SK-N-SH (cell line): ENCODE measurements at regions not wholly inside any gene's neighbourhood (a gene's known extent, or its start where the extent isn't known, plus 50 kb on each side); places are given as distances from the start of the nearest gene placed in this dataset.

Experiments
- CTCF ChIA-PET: fragments of 300-600, 350-600 bp; formaldehyde crosslinking; extraction: SDS; loops from one replicate; lab custom pipeline; 2021; lab: Yijun Ruan, JAX
- POLR2A ChIA-PET: fragments of 350-600 bp; sonication (Branson Sonifier 250); formaldehyde crosslinking; extraction: SDS; loops from one replicate; lab custom pipeline; 2020; ENCODE audit warnings: antibody characterized with exemption, inconsistent platforms; lab: Yijun Ruan, JAX
- DNase-seq: peaks from one replicate; pipeline ENCODE4 v3.0.0; 2012
- H2AFZ ChIP-seq: fragments of 200-600 bp; sonication (generic); 2 replicates; pipeline ENCODE4 v1.8.1; 2016; ENCODE audit warnings: antibody characterized with exemption, mild to moderate bottlenecking, low read depth
- H3F3A ChIP-seq: fragments of 200-600 bp; sonication (generic); replicated peaks from 2 replicates; pipeline ENCODE3; 2016; ENCODE audit warnings: antibody characterized with exemption, mild to moderate bottlenecking; ENCODE audit not compliant: insufficient read depth
- H3K27ac ChIP-seq, 2 experiments: fragments of 200-500 bp in 1 of 2; fragments of 200-600 bp in 1 of 2; sonication (Bioruptor generic) in 1 of 2; sonication (generic), shearing (Covaris generic) in 1 of 2; 2 replicates each; pipeline versions ENCODE4 v1.5.1 to v1.6.1; 2014 to 2016; ENCODE audit warnings: low read depth in 2 of 2, inconsistent platforms in 1 of 2, low read length in 1 of 2, mild to moderate bottlenecking in 1 of 2, mixed read lengths in 1 of 2
- H3K27me3 ChIP-seq: fragments of 200-600 bp; sonication (generic), shearing (Covaris generic); 2 replicates; pipeline ENCODE4 v1.6.1; 2016; ENCODE audit warnings: mixed run types; ENCODE audit not compliant: insufficient read depth
- H3K36me3 ChIP-seq, 2 experiments: fragments of 200-500 bp in 1 of 2; fragments of 200-600 bp in 1 of 2; sonication (Bioruptor generic) in 1 of 2; sonication (generic) in 1 of 2; replicated peaks in 1 of 2; 2 replicates each; pipeline versions ENCODE3 to v1.5.1; 2014 to 2016; ENCODE audit warnings: low read length in 1 of 2, mild to moderate bottlenecking in 1 of 2; ENCODE audit not compliant: insufficient read depth in 2 of 2, control insufficient read depth in 1 of 2
- H3K4me1 ChIP-seq, 2 experiments: fragments of 200-500 bp in 1 of 2; fragments of 200-600 bp in 1 of 2; sonication (Bioruptor generic) in 1 of 2; sonication (generic), shearing (Covaris generic) in 1 of 2; 2 replicates each; pipeline versions ENCODE4 v1.5.1 to v1.6.1; 2014 to 2016; ENCODE audit warnings: low read depth in 1 of 2, low read length in 1 of 2, mixed run types in 1 of 2; ENCODE audit not compliant: insufficient read depth in 2 of 2, control insufficient read depth in 1 of 2
- H3K4me2 ChIP-seq: fragments of 200-600 bp; sonication (generic), shearing (Covaris generic); 2 replicates; pipeline ENCODE4 v1.6.1; 2017; ENCODE audit warnings: mixed run types
- H3K4me3 ChIP-seq, 2 experiments: fragments of 200-500 bp in 1 of 2; fragments of 200-600 bp in 1 of 2; sonication (Bioruptor generic) in 1 of 2; sonication (generic), shearing (Covaris generic) in 1 of 2; 2 replicates each; pipeline versions ENCODE4 v1.5.1 to v1.8.1; 2014 to 2016; ENCODE audit warnings: low read depth in 2 of 2, inconsistent platforms in 1 of 2, low read length in 1 of 2, mild to moderate bottlenecking in 1 of 2, mixed read lengths in 1 of 2, moderate library complexity in 1 of 2
- H3K79me2 ChIP-seq: fragments of 200-600 bp; sonication (generic); 2 replicates; pipeline ENCODE4 v1.8.1; 2017; ENCODE audit warnings: mild to moderate bottlenecking; ENCODE audit not compliant: insufficient read depth
- H3K9ac ChIP-seq: fragments of 200-600 bp; sonication (generic); 2 replicates; pipeline ENCODE4 v1.6.1; 2017; ENCODE audit warnings: mixed run types
- H3K9me2 ChIP-seq: fragments of 200-600 bp; sonication (generic); 2 replicates; pipeline ENCODE4 v1.6.1; 2017; ENCODE audit warnings: mixed run types
- H3K9me3 ChIP-seq: fragments of 200-600 bp; sonication (generic); 2 replicates; pipeline ENCODE4 v1.6.1; 2017; ENCODE audit warnings: mixed run types, mild to moderate bottlenecking, moderate library complexity
- H4K20me1 ChIP-seq: fragments of 200-600 bp; sonication (generic); 2 replicates; pipeline ENCODE4 v1.6.1; 2017; ENCODE audit warnings: mild to moderate bottlenecking, mixed run types; ENCODE audit not compliant: insufficient read depth
- ELF1 ChIP-seq: IDR thresholded peaks from 2 replicates; pipeline ENCODE4 v1.4.0; 2012
- EP300 ChIP-seq, 2 experiments: IDR thresholded peaks; 2 replicates each; pipeline versions ENCODE4 v1.4.0 to v1.6.1; 2012; ENCODE audit warnings: borderline replicate concordance in 1 of 2, low read depth in 1 of 2, low read length in 1 of 2
- FOSL2 ChIP-seq: IDR thresholded peaks from 2 replicates; pipeline ENCODE4 v1.4.0; 2012; ENCODE audit warnings: low read depth, mild to moderate bottlenecking, moderate library complexity, borderline replicate concordance
- FOXJ3 ChIP-seq: sonication (generic); formaldehyde crosslinking; IDR thresholded peaks from 2 replicates; pipeline ENCODE4 v1.5.1; 2020; ENCODE audit warnings: mild to moderate bottlenecking, missing genetic modification reagents
- FOXM1 ChIP-seq: IDR thresholded peaks from 2 replicates; pipeline ENCODE4 v1.4.0; 2012; ENCODE audit warnings: low read depth, mild to moderate bottlenecking
- MEF2A ChIP-seq: IDR thresholded peaks from 2 replicates; pipeline ENCODE4 v1.4.0; 2012; ENCODE audit warnings: low read depth, borderline replicate concordance
- NFIC ChIP-seq: IDR thresholded peaks from 2 replicates; pipeline ENCODE4 v1.4.0; 2012; ENCODE audit warnings: borderline replicate concordance
- NRF1 ChIP-seq: IDR thresholded peaks from 2 replicates; pipeline ENCODE4 v1.6.1; 2012; ENCODE audit warnings: low read depth, mild to moderate bottlenecking, low read length
- PBX3 ChIP-seq: IDR thresholded peaks from 2 replicates; pipeline ENCODE4; 2012
- POLR2AphosphoS5 ChIP-seq: IDR thresholded peaks from 2 replicates; pipeline ENCODE4 v1.6.1; 2012; ENCODE audit warnings: low read depth, low read length
- REST ChIP-seq: IDR thresholded peaks from 2 replicates; pipeline ENCODE4 v1.6.1; 2012; ENCODE audit warnings: mild to moderate bottlenecking, low read depth, low read length, moderate library complexity
- RXRA ChIP-seq: IDR thresholded peaks from 2 replicates; pipeline ENCODE4 v1.4.0; 2012; ENCODE audit warnings: low read depth, mild to moderate bottlenecking, borderline replicate concordance
- SIN3A ChIP-seq: IDR thresholded peaks from 2 replicates; pipeline ENCODE4 v1.6.1; 2012; ENCODE audit warnings: low read depth, mild to moderate bottlenecking, low read length, moderate library complexity, borderline replicate concordance
- SMC3 ChIP-seq: IDR thresholded peaks from 2 replicates; pipeline ENCODE4 v1.6.1; 2012; ENCODE audit warnings: low read depth, low read length, improper control_type of control experiment
- TAF1 ChIP-seq: IDR thresholded peaks from 2 replicates; pipeline ENCODE4 v1.6.1; 2012; ENCODE audit warnings: low read depth, mild to moderate bottlenecking, low read length, moderate library complexity, borderline replicate concordance
- TEAD4 ChIP-seq: IDR thresholded peaks from 2 replicates; pipeline ENCODE4 v1.4.0; 2012; ENCODE audit warnings: mild to moderate bottlenecking, borderline replicate concordance; ENCODE audit not compliant: insufficient read depth
- USF1 ChIP-seq: IDR thresholded peaks from 2 replicates; pipeline ENCODE4 v1.4.0; 2012; ENCODE audit warnings: low read depth, borderline replicate concordance
- USF2 ChIP-seq: fragments of 150-350 bp; IDR thresholded peaks from 2 replicates; pipeline ENCODE4 v1.6.1; 2017; ENCODE audit warnings: antibody characterized with exemption, low read length, low read depth, borderline replicate concordance
- WGBS: methylation state at CpG from one replicate; pipeline ENCODE4 v1.1.6; 2017; ENCODE audit warnings: low lambda C conversion rate; 5-methylcytosine and 5-hydroxymethylcytosine counted together

GRCh38 chr6:33952016-33952415, 148.2 kb upstream of the MLN start (continued):
- TF ChIP-seq REST: no peak
- TF ChIP-seq TEAD4: no peak
- TF ChIP-seq EP300 (IDR thresholded peaks at IDR 0.05; ENCODE audit: borderline replicate concordance in 1 of 2, low read depth in 1 of 2, low read length in 1 of 2): no peak

GRCh38 chr6:33950891-33951889, 147.4 kb upstream of the MLN start:
- TF ChIP-seq USF2 (no peak), FOXM1 (no peak), FOSL2 (no peak), USF1 (no peak), MEF2A (no peak), FOXJ3 (CRISPR knock-in tag) (no peak), SIN3A (no peak), NFIC (no peak), NRF1 (no peak), POLR2AphosphoS5 (no peak), EP300 (IDR thresholded peaks at IDR 0.05; ENCODE audit: borderline replicate concordance in 1 of 2, low read depth in 1 of 2, low read length in 1 of 2) (no peak), ELF1 (no peak), SMC3 (no peak), TAF1 (no peak), RXRA (no peak), PBX3 (no peak)
- ChIA-PET CTCF (interaction anchor here (0.8 to 1.2 kb wide), 2 partner anchors 9 to 207 kb away, joined by 3 to 4 read pairs; no protein-coding TSS in a partner anchor), POLR2A (no interaction called here)
- Histone ChIP-seq H3F3A (no peaks in the 10 kb centered on the region), H4K20me1 (no peaks in the 10 kb centered on the region), H3K27me3 (peaks cover 20% of the 10 kb centered on the region; the same call in 1 of the 2 replicates), H3K4me1 (no peaks in the 10 kb centered on the region; a peak in 1 of 4 replicates), H3K4me2 (no peak overlapping the region), H3K9me2 (no peaks in the 10 kb centered on the region), H3K36me3 (no peaks in the 10 kb centered on the region), H3K79me2 (no peaks in the 10 kb centered on the region), H3K9ac (no peak overlapping the region), H3K9me3 (no peaks in the 10 kb centered on the region), H2AFZ (no peak overlapping the region), H3K4me3 (no peak overlapping the region), H3K27ac (no peak overlapping the region)
- DNase-seq: no peak
- WGBS: 61% methylated on average over 17 of the region's 25 CpGs
